ENCODE measurements at regions not wholly inside any gene's neighbourhood (a gene's known extent, or its start where the extent isn't known, plus 50 kb on each side); places are given as distances from the start of the nearest gene placed in this dataset.
"Not testable (repeated sequence)": the region's sequence is repeated elsewhere in the genome, so short reads cannot be mapped to it uniquely, and the experiment has no call there.

DNA sequence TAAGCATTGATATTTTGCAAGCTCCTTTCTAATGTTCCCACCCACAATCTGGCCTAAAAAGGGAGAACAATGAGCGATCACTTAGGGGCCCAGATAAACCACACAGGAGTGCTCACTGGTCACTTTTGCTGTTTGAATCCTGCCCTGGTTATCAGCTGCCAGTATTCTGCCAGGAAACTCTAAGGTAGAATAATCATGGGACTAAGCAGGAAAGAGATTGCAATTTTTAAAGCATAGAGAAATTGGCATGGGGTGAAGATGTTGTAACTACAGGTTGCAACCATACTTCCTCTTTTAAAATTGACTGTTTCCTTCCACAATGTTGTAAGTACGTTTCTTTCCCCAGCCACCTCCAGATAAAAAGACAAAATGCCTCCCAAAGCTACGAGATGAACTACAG lies 251.2 kb upstream of the CDH11 start:
- intact Hi-C loops (cut with DNase I), result no loop called here
- ATAC-seq (no peak), DNase-seq (ENCODE audit: missing footprints) (no peak)

DNA sequence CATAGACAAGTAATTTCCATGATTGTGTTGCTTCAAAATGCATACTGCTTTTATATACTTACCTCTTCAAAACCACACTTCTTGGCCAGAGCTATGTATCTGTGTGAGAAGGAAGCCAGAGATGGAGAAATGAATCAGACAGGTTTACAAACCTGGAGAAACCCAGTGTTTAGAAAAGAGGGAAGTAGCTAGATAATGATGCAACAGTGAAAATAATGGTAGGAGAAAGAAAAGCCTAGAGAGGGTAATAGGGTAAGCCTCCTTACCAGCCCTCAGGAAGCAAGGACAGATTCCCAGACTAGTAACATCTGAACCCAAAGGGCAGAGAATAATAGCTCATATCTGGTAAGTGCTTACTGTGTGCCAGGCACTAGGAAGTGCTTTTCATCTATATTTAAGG lies 250.3 kb upstream of the CDH11 start:
- ATAC-seq (no peak), DNase-seq (ENCODE audit: missing footprints) (no peak)
- intact Hi-C loops (cut with DNase I), result no loop called here

DNA sequence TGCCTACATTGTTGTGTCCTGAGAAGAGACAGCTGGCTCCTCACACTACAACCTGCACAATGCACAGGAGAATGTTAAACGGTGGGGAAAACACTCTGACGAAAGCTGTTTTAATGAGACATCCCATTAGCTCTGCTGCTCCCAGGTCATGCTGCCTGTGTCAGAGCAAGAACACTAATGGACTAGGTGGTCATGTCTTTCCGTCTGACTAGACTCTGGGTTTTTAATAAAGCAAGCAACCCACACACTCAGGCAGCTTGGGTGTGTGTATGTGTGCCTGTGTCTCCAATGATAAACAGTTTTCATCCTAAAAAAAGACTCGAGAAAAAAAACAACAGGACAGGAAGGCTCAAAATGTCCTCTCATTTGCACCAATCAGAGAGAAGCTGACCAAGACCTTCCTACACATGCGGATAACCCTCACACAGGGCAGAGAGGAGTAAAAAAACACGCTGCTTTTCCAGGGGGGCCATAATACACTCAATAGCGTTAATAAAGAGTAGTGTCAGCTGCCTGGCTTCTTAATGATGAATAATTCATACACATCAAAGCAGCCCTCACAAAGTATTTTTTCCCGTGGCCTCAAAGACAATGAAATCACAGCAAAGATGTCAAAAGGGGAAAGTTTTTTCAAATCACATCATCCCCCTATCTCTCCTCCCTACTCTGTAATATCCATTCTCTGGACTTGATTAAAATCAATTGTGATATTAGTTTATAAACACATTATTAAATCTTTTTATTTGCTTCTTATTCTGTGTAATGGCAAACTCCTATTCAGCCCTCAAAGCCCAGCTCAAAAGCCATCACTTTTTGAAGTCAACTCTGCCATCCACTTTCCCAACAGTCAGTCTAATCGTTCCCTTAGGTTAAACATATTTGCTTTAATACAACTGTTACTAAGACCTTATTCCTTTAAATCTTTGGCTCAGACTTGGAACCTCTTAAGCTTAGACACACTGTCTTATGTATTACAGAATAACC lies 244.2 kb upstream of the CDH11 start:
- no peak for ATAC-seq
- intact Hi-C loops (cut with DNase I), result no loop called here

DNA sequence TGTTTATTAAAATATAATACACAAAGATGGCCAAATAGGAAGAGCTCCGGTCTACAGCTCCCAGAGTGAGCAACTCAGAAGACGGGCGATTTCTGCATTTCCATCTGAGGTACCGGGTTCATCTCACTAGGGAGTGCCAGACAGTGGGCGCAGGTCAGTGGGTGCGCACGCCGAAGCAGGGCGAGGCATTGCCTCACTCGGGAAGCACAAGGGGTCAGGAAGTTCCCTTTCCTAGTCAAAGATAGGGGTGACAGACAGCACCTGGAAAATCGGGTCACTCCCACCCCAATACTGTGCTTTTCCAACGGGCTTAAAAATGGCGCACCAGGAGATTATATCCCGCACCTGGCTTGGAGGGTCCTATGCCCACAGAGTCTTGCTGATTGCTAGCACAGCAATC lies 234.9 kb upstream of the CDH11 start:
- DNase-seq (ENCODE audit: missing footprints); ATAC-seq; intact Hi-C loops (cut with DNase I): not testable (repeated sequence)

More for the DNA sequence above, 244.2 kb upstream of the CDH11 start:
- no peak for DNase-seq (ENCODE audit: missing footprints)

DNA sequence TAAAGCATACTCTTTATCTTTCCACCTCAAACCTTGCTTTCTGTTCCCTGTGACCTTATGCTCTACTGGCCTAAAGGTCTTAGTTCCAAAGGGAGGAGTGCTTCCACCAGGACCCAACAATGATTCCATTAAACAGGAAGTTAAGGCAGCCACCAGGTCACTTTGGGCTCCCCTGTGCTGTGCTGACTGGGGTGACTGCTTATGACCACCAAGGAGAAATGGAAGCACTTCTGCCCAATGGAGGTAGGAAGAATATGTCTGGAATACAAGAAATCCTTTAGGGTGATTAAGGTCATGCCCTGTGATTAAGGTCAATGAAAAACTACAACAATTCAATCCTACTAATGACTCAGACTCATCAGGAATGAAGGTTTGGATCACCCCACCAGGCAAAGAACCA lies 233.8 kb upstream of the CDH11 start:
- intact Hi-C loops (cut with DNase I), result no loop called here
- DNase-seq (ENCODE audit: missing footprints), result no peak
- ATAC-seq, result no peak

DNA sequence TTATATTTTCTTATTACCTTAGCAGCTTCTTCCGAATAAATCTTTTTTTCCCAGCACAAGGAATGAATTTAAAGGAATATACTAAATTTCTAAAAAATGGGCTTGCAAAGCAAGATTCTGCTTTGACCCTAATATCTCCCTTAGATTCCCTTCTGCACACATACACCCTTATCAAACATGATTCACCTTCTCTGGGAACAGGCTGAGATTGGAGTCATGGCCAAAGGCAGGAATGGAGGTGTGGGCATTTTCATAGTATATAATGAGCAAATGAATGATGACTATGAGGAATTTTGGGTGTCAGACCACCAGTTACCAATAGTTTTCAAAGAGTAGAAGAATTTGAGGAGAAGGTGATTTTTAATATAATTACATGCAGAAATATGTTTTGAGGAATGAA lies 231.3 kb upstream of the CDH11 start:
- ATAC-seq, result no peak
- intact Hi-C loops (cut with DNase I), result no loop called here
- no peak for DNase-seq (ENCODE audit: missing footprints)

DNA sequence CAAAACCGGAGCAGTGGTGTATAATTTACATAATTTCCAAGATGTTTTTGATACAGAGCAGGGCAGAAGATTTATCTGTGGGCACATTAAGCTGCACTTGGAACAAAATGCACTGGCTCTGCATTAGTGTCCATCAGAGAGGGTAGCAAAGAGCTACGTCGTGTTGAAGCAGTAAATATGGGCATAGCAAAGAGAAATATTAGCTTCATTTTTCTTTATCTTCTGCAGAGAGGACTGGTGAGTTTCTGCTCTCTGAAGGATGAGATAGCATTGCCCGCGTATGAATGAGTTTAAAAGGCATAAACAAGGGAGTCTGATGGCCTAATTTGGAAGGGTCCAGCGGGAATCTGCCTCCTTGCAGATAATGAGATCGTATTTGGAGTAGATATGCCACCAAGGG lies 227.8 kb upstream of the CDH11 start:
- intact Hi-C loops (cut with DNase I), result no loop called here
- no peak for DNase-seq (ENCODE audit: missing footprints)
- no peak for ATAC-seq

DNA sequence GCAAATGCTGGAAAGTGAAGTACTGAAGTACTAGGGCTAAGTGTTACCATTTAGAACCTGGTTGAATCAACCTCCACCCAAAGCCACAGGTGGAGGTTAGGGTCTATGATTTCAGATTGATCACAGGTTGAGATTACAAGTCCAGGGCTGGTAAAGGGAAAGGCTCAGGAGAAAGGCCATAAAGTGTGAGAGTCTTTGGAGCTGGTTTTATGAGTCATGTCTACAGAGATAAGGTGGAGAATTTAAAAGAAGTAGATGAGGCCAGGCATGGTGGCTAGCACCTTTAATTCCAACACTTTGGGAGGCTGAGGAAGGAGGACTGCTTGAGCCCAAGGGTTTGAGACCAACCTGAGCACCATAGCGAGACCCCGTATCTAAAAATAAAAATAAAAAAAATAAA lies 221.7 kb upstream of the CDH11 start:
- DNase-seq (ENCODE audit: missing footprints), result no peak
- no peak for ATAC-seq
- intact Hi-C loops (cut with DNase I), result no loop called here

DNA sequence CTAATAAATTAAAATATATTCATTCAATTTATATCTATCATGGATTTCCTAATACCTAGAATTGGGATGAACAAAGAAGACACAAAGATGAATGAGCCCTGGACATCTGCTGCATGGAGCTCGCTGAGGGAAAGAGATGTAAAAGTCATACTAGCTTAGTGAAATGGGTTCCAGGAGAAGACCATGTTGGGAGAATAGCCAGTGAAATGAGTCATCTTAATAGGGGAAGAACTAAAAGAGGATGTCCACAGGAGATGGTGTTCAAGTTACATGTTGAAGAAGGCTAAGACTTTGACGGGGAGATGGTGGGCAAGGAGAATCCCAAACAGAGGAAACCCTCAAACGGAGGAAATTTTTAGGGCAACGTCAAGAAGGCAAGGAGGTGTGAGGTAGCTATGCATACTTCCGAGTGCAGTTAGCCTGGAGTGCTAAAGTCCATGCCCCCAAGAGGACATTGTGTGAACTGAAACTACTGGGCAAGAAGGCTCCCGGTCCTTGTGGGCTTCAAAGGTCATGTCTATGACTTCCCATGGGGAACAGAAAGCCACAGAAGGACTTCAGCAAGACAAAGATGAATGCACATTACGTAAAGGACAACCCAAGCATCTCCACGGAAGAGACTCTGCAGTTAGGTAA lies 220.5 kb upstream of the CDH11 start:
- no peak for DNase-seq (ENCODE audit: missing footprints)
- intact Hi-C loops (cut with DNase I), result no loop called here
- no peak for ATAC-seq

DNA sequence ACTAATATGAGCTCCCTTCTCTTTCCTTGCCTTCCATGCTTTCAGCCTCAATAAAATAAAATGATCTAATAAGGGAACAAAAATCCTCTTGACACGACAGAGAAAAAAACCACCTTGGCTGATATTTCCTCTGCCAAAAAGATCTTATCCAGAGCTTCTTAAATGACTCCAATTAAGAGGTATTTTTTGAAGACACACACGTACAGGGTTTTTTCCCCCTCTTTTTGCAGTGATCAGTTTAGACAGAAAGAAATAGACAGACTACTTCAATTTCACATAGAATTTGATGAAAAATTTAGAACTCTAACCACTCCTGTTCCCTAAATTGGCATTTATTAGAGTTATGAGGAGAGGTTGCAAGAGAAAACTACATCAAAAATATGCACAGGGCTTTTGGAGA lies 217.2 kb upstream of the CDH11 start:
- no peak for DNase-seq (ENCODE audit: missing footprints)
- intact Hi-C loops (cut with DNase I), result no loop called here
- no peak for ATAC-seq

DNA sequence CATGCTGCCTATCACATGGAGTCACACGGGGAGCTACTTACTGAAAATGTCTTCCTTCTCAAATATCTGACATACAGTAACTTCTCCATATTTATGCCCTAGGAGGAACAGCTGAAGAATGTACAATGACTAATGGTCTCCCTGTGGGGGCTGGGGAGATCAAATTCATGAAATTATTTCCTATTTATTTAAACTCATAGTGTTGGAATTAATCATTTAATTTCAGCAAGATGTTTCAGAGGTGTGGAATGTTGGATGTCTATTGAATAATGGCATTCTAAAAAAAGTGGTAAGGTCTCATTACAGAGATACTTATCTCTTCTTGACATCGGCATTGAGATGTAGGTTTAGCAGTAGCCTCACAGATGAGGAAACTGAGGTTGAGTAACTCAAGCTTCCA lies 214.3 kb upstream of the CDH11 start:
- no peak for DNase-seq (ENCODE audit: missing footprints)
- ATAC-seq, result no peak
- intact Hi-C loops (cut with DNase I), result no loop called here

DNA sequence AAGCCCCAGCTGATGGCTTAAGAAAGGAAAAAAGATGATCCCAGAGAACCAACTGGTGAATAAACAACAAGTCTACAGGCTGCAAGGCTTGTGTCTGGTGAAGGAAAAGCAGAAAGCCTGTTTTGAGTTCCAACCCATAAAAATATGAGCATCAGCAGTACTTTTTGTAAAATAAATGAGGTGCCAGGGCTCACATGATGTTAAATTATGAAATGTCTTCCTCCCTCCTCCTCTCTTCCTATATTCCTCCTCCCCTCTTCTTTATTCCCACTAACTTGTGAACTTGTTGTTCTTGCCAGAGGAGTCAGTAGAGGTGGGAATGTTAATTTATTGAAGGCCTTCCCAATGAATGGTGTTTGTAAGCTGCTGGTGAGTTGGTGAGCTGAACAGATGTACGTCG lies 212.2 kb upstream of the CDH11 start:
- intact Hi-C loops (cut with DNase I), result no loop called here
- no peak for DNase-seq (ENCODE audit: missing footprints)
- ATAC-seq, result no peak

DNA sequence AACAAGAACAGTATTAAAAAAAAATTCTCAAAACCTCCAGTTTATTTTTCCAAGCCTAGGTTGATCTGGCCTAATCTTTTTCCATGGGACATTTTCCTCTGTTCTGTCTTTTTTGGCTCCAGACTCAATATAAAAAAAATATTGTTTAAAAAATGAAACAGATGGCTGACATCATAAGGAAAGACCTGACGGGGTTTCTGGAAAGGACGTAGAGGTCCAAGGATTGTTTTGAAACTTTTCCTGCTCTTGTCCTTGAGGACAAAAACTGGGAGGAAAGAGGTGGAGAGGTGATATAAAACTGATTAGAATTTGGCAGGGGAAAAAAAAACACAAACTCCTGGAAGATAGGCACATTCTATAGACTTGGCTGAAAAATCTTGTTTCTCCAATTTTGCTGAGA lies 211.4 kb upstream of the CDH11 start:
- DNase-seq (ENCODE audit: missing footprints) (no peak), ATAC-seq (no peak)
- intact Hi-C loops (cut with DNase I), result no loop called here

DNA sequence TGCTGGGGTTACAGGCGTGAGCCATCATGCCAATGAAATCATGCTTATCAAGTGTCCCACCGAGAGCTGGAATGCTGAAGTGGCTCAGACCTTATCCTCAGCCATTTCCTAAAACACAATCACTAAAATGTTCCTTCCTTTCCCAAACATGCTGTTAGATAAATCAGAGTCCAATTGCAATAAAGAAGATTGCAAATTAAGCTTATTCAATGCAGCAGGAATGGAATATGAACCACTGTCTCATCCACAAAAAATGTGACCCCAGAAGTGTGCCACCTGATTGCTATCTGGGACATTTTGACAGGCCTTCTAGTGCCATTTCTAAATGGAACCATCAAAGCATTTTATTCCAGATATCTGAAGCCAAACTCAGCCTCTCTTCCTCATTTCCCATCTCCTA lies 205.5 kb upstream of the CDH11 start:
- DNase-seq (ENCODE audit: missing footprints), result no peak

DNA sequence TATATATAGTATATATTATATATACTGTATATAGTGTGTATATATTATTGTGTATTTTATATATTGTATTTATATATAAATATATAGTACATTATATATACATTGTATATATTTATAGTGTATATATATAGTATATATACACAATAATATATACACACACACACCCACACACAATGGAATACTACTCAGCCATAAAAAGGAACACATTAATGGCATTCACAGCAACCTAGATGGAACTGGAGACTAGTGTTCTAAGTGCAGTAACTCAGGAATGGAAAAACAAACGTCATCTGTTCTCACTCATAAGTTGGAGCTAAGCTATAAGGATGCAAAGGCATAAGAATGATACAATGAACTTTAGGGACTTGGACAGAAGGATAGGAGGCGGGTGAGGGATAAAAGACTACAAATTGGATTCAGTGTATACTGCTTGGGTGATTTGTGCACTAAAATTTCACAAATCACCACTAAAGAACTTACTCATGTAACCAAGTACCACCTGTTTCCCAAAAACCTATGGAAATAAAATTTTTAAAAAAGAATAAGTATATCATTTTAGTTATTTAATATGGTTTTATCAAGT lies 201.9 kb upstream of the CDH11 start:
- intact Hi-C loops (cut with DNase I), result no loop called here
- ATAC-seq (no peak), DNase-seq (ENCODE audit: missing footprints) (no peak)

More for the DNA sequence above, 205.5 kb upstream of the CDH11 start:
- intact Hi-C loops (cut with DNase I), result no loop called here
- ATAC-seq, result no peak

DNA sequence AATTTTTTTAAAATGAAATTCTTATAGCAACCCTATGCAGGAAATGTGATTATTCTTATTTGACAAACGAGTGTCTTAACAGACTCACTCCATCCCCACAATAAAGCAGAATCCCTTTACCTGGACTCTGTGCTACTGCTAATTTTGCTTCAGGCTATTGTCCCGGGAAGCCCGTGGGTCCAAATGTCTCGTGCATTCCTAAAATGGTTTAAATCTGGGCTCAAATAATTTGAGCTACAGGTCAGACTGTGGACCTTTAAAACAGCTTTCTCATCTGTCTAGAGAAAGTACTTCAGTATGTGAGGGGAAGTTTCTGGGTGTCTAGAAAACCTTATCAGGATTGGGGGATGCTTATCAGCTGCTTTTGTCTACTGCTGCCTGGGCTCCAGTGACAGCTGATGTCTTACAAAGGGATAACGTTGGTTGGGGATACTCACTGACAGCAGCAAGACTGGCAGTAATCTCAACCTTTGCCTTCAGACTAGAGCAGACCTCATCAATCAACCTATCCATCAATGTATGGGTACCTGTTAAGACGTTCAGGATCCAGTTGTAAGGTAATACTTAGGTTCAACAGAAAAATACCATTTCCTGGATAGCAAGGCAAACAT lies 197.9 kb upstream of the CDH11 start:
- DNase-seq (ENCODE audit: missing footprints), result no peak
- ATAC-seq, result no peak
- intact Hi-C loops (cut with DNase I), result loop anchor here (10.0 kb wide), 1 partner anchor 195 kb away; the partner anchor contains the start of gene CDH11

DNA sequence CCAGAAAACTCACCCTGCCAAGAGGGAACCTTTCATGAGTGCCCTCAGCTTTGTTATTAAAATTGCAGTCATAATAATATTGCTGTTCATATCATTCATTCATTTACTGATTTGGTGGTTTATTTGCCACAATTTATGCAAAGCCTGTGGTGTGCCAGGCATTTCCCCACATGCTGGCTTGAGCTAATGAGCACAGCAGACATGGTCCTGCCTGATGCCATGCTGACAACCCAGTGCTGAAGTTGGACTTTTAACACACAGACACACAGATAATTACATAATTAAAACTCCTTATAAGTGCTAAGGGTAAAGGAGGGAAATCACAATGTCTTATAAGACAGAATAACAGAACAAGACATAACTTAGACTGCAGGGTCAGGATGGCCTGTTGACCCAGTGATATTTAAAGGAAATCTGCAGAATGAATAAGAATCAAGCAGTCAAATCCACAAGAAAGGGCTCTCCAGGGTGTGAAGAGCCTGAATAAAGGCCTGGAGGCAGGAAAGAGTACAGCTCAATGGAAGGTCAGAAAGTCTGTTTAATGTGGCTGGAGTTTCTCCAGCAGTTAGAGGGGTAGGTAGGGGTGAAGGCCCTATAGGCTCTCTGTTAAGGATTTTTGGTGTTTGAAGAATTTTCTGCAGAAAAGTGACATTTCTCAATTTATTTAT lies 196.9 kb upstream of the CDH11 start:
- DNase-seq (ENCODE audit: missing footprints), result no peak
- ATAC-seq, result no peak
- intact Hi-C loops (cut with DNase I), result loop anchor here (10.0 kb wide), 1 partner anchor 194 kb away; the partner anchor contains the start of gene CDH11

DNA sequence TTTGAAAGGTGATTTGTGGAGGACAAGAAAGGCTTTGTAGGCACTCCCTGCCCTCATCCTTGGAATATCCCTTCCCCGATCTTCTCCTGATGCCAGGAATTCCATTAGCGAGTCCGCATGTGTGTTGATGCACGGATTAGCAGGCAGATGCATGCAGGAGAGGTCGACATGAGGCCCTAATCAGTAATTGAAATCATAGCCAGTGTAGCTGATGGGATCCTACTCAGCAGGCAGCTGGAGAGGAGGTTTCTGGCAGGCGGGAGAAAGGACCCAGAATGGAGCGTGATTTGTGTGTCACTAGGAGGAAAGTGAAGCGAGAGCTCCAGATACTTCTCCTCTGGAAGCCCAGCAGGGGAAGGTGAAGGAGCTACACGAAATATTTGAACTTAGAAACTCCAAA lies 196.3 kb upstream of the CDH11 start:
- no peak for ATAC-seq
- DNase-seq (ENCODE audit: missing footprints), result no peak
- intact Hi-C loops (cut with DNase I), result loop anchor here (10.0 kb wide), 1 partner anchor 193 kb away; the partner anchor contains the start of gene CDH11

DNA sequence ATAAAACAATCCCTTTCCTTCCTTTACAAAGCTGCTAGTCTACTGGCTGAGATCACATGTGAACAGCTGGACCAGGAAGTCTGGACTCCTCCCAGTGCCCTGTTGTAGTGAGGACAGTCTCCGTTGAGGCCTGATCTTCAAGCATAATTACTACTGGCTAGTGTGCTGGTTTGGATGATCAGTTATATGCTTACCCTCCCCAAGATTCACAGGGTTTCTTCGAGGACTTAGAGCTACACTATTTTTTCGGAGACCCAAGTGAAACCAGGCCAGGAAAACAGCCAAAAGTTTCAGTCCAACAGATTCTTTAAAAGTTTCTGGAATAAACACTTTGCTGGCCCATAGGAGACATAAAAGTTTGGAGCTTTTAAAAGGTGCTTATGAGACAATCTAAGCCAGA lies 194.9 kb upstream of the CDH11 start:
- ATAC-seq (no peak), DNase-seq (ENCODE audit: missing footprints) (no peak)
- intact Hi-C loops (cut with DNase I), result loop anchor here (10.0 kb wide), 1 partner anchor 192 kb away; the partner anchor contains the start of gene CDH11
